ENCODE measurements at regions not wholly inside any gene's neighbourhood (a gene's known extent, or its start where the extent isn't known, plus 50 kb on each side); places are given as distances from the start of the nearest gene placed in this dataset.
"Not testable (repeated sequence)": the region's sequence is repeated elsewhere in the genome, so short reads cannot be mapped to it uniquely, and the experiment has no call there.

DNA sequence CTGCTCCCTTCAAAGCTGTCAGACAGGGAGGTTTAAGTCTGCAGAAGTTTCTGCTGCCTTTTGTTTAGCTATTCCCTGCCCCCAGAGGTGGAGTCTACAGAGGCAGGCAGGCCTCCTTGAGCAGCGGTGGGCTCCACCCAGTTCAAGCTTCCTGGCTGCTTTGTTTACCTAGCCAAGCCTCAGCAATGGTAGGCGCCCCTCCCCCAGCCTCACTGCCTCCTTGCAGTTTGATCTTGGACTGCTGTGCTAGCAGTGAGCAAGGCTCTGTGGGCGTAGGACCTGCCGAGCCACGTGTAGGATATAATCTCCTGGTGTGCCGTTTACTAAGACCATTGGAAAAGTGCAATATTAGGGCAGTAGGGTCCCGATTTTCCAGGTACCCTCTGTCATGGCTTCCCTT, 707.1 kb upstream of the POM121L12 start:
- not testable (repeated sequence) for H3K4me3 ChIP-seq (ENCODE audit: low read length)
- DNase-seq (ENCODE audit: low read depth, low spot score) = peak; percentile 9

DNA sequence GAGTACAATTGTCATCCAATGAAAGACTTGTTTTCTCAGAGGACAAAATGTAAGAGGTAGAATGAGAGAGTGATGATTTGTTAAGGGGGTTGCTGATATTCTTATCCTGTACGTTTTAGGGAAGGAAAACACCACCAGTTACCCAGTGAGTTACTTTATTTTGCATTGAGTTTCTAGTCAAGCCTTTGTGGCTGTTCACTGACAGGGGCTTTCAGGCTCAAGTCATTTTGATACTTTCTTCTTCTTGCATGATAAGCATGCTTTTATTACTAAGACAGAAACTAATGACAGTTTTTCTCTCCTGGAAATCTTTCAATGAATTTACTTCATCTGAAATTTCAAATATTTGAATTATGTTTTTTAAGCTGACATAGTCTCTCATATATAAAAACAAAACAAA, 710.2 kb upstream of the POM121L12 start:
- DNase-seq (ENCODE audit: low read depth, low spot score) = no peak
- H3K4me3 ChIP-seq (ENCODE audit: low read length) = no peak overlapping the region

DNA sequence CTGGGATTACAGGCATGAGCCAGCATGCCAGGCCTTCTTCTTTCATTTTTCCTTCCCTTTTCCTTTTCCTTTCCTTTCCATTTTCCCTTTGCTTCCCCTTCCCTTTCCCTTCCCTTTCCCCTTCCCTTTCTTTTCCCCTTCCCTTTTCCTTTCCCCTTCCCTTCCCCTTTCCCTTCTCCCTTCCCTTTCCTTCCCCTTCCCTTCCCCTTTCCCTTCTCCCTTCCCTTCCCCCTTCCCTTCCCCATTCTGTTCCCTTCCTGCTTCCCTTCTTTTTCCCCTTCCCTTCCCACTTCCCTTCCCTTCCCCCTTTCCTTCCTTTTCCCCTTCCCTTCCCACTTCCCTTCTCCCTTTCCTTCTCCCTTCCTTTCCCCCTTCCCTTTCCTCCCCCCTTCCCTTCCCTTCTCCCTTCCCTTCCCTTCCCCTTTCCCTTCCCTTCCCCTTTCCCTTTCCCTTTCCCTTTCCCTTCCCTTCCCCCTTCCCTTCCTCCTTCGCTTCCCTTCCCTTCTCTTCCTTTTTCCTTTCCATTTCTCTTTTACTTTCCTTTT, 712.2 kb upstream of the POM121L12 start:
- no peak overlapping the region for H3K4me3 ChIP-seq (ENCODE audit: low read length)
- no peak for DNase-seq (ENCODE audit: low read depth, low spot score)

DNA sequence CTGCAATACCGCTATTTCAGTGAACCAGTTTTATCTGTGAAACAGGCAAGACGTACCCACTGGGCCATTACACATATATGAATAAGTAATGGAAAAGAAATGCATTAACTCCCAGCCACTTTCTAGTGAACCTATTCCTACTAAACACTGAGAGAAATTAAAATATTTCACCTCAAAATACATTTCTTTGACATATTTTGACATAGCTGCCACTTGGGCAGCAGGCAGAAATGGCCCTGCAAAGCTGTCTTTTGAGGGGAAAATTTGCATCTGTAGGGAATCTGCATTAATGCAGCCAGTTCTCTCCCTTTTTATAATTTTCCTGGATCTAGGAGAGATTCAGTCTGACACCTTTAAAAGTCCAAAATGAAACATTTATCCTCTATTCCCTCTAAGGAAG, 714.8 kb upstream of the POM121L12 start:
- DNase-seq (ENCODE audit: low read depth, low spot score) = no peak
- H3K4me3 ChIP-seq (ENCODE audit: low read length) = no peak overlapping the region

DNA sequence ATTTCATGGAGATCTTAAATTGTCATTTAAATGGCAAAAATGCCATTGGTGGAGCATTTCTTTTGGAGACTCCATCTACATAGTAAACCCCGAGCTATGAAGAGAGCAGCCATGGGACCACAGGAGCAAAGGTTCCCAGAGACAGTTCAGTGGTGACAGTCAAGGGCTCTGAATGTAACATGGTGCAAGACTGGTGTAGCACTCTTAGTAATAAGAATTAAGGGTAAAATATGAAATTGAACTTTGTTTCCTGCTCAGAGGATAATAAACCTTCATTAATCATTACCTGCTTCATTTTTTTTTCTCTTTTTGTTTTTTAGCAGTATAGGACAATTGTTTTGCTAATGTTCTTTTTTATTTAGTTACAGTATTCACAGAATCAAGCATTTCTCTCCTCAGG, 717.5 kb upstream of the POM121L12 start:
- no peak overlapping the region for H3K4me3 ChIP-seq (ENCODE audit: low read length)
- DNase-seq (ENCODE audit: low read depth, low spot score) = no peak

DNA sequence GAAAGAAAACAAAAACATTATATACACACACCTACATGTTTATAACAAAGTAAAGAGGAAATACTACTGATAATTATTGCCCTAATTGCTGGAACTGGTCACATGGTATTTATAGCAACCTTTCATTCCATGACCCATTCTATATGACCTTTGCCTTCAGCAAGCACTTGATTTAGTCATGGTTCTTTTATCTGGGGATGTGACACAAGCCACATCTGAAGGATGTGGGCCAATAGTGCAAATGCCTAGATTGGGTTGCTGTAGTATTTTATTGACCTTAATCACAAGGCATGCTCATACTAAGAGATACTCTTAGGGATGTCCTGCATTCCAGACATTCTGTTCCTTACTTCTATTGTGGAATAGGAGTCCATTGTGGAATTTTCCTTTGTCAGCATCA, 723.5 kb upstream of the POM121L12 start:
- no peak overlapping the region for H3K4me3 ChIP-seq (ENCODE audit: low read length)
- DNase-seq (ENCODE audit: low read depth, low spot score) = no peak

DNA sequence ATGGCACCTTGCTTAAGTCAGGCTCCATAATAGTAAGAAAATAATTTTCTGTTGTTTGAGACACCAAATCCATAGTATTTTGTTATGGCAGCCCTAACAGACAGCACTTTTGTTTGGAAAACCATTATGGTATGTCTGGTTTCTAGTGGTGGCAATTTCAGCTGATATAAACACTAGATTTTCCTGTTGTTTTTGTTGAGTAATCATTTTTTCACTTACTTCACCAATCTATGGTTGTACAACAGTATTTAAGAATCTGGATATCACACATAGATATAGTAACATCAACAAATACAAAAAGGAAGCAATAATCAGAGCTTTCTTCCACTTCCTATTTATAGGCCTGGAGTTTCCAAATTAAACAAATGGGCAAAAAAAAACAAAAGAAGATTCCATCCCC, 725.8 kb upstream of the POM121L12 start:
- DNase-seq (ENCODE audit: low read depth, low spot score) = no peak
- H3K4me3 ChIP-seq (ENCODE audit: low read length) = no peak overlapping the region

DNA sequence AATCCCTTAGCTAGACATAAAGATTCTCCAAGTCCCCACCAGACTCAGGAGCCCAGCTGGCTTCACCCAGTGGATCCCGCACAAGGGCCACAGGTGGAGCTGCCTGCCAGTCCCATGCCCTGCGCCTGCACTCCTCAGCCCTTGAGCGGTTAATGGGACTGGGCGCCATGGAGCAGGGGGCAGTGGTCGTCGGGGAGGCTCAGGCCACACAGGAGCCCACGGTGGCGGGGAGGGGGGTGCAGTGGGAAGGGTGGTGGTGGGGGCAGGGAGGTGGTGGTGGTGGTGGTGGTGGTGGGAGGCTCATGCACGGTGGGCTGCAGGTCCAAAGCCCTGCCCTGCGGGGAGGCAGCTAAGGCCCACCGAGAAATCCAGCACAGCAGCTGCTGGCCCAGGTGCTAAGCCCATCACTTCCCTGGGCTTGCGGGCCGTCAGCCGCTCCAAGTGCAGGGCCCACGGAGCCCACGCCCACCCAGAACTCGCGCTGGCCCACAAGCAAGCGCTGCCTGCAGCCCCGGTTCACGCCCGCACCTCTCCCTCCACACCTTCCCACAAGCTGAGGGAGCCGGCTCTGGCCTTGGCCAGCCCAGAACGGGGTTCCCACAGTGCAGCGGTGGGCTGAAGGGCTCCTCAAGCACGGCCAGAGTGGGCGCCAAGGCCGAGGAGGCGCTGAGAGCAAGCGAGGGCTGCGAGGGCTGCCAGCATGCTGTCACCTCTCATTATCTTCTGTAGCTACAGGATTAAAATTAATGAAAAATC, 732.5 kb upstream of the POM121L12 start:
- no peak overlapping the region for H3K4me3 ChIP-seq (ENCODE audit: low read length)
- DNase-seq (ENCODE audit: low read depth, low spot score) = no peak

DNA sequence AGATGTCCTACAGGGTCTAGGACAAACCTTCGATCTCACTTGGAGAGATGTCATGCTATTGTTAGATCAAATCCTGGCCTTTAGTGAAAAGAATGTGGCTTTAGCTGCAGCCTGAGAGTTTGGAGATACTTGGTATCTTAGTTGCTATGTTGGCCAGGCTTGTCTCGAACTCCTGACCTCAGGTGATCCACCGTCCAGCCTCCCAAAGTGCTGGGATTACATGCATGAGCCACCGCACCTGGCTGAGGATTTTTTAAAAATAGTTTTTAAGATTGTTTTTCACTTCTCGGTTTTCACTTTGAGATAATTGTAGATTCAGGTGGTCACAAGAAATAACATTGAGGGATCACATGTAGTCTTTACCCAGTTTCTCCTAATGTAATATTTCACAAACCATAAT, 738.3 kb upstream of the POM121L12 start:
- H3K4me3 ChIP-seq (ENCODE audit: low read length) = no peak overlapping the region
- DNase-seq (ENCODE audit: low read depth, low spot score) = no peak

DNA sequence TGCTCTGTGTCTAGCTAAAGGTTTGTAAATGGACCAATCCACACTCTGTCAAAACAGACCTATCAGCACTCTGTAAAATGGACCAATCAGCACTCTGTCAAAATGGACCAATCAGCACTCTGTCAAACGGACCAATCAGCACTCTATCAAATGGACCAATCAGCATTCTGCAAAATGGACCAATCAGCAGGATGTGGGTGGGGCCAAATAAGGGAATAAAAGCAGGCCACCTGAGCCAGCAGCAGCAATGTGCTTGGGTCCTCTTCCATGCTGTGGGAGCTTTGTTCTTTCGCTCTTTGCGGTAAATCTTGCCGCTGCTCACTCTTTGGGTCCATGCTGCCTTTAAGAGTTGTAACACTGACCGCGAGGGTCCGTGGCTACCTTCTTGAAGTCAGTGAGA, 740.5 kb upstream of the POM121L12 start:
- no peak for DNase-seq (ENCODE audit: low read depth, low spot score)
- no peak overlapping the region for H3K4me3 ChIP-seq (ENCODE audit: low read length)

DNA sequence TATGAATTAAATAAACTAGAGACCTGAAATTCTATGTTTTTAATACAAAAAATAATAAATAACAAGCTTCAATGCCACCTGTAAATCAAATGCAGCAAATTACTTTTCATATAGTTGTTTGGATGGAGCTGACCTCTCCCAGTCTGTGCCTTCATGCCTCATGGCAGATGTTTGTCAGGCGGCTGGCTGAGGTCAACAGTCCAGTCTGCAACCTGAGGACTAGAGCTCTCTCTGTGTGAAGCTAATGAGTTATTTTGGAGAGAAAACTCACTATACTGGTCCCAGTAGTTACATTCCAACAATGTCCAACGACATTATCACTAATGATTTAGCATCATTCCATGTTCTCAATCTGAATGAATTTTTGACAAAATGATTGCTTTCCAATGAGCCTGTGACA, 746.2 kb upstream of the POM121L12 start:
- no peak overlapping the region for H3K4me3 ChIP-seq (ENCODE audit: low read length)
- no peak for DNase-seq (ENCODE audit: low read depth, low spot score)

DNA sequence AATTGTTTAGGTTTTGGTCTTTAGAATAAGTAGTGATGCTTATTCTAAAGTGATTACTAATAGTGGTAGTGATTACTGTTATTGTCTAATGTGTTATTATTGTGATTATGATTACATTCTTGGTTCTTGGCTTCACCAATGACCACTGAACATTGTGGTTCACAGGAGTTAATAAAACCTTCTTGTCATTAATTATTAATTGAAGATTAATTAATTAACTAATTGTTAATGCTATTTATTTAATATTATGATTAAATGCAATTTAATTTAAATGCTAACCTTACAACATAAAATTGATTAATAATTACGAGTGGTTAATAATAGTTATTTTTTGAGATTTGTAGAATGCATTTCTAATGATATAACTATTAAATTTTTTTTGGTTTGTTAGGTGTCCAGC, 747.7 kb upstream of the POM121L12 start:
- DNase-seq (ENCODE audit: low read depth, low spot score) = no peak
- H3K4me3 ChIP-seq (ENCODE audit: low read length) = no peak overlapping the region

DNA sequence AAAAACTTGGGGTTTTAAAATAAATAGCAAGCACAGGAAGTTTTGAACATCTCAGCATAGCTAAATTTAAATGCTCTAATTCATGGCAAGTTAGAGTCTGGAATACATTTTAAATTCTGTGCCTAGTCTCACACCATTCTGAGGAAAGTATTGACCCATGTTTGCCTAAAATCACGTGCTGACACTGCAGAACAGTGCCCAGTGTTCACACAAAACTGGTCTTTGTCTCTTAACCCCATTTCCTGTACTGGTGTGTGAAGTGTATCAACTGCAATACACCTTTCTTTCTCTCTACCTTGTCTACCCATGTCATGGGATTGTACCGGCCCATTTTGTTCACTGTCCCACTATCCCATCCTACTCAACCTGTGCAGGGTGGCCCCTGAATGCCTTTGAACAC, 749.7 kb upstream of the POM121L12 start:
- H3K4me3 ChIP-seq (ENCODE audit: low read length) = no peak overlapping the region
- DNase-seq (ENCODE audit: low read depth, low spot score) = no peak

DNA sequence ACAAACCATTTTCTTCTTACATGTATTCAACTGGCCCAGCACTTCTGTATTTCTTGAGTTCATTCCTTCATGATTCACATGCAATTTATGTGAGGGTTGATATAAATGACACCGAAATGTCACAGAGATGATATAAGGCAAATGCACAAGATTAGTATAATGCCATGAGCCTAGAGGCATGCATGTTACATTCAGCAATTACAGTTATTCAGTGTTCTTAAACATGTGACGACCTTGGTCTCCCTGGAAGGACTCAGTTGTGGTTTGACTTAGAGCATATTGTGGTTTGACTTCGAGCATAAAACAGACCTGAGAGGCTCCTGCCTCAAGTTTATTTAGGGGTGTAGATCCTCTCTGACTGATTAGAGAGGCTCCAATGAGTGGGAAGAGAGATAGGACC, 752.1 kb upstream of the POM121L12 start:
- H3K4me3 ChIP-seq (ENCODE audit: low read length) = no peak overlapping the region
- peak; percentile 68 for DNase-seq (ENCODE audit: low read depth, low spot score)

DNA sequence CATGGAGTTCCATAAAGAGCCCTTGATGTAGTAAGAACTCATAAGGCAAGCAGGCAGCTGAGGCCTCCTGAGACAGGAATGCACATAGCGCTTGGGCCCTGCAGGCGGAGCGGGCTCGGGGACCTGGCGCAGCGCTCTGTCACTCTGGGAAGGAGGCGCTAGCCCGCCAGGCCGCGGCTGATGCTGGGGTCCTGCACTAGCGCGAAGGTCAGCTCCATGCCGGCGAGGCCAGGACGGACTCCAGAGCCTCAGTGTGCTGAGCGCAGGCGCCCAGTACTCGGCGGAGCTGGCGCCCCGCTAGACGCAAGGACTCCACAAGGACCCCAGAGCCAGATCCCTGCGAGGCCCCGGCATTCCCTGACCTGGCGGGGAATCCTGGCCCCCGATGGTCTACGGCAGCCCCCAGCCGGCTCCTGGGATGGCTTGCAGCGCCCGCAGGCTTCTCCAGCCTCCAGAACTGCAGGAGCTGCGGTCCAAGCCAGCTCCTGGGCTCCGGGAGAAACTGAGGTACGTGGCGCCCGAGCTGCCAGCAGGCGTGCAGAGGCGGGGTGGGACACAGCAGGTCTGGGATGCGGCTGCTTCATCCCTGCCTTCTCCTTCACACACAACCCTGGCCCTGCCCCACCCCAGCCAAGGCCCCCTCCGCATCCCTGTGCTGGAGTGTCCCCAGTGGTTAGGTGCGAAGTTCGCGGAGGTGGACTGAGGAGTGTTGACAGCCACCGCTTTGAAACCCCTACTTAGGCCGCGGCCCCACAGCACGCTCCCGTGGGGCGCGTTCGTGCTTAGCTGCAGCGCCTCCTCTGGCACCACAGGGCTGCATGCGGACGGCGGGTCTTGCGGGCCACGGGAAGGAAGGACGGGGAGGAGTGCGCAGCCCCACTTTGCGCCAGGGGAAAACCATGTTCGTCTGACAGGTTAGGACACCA, 761.5 kb upstream of the POM121L12 start:
- DNase-seq (ENCODE audit: low read depth, low spot score) = no peak
- no peak overlapping the region for H3K4me3 ChIP-seq (ENCODE audit: low read length)

DNA sequence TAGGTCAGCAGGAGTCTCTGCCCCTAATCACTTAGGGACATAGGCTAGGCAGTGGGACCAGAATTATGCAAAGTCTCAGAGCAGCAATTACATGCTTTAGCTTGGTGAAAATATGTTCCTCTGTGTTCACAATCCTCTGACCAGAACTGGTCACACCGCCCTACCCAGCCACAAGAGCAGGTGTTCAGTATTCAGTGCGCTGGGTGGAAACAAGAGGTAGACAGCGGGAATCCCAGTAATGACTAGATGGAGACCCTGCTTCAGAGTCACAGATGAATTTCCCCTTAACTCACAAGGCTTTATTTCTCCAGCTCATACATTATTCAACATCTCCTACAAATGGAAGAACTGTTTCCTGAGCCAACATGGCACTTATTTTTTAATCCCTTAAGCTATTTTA, 763.7 kb upstream of the POM121L12 start:
- no peak for DNase-seq (ENCODE audit: low read depth, low spot score)

DNA sequence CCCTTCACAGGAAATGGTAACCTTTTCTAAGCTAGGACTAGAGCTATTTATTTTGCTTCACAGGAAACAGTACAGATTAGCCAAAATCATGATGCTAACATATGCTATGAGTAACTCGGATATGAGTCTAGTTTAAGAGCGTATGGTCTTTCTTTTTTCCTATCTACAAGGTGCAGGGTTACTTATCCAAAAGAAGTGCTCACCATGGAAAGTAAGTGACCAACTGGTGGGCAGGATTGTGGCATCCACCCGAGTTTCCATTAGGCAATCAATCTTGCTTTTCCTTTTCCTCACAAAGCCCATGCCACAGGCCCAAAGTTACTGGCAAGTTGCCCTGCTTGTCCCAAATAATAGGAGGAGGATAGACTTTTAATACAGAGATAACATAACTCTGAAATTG, 765.1 kb upstream of the POM121L12 start:
- no peak overlapping the region for H3K4me3 ChIP-seq (ENCODE audit: low read length)
- no peak for DNase-seq (ENCODE audit: low read depth, low spot score)

More for the DNA sequence above, 763.7 kb upstream of the POM121L12 start:
- H3K4me3 ChIP-seq (ENCODE audit: low read length) = no peak overlapping the region

DNA sequence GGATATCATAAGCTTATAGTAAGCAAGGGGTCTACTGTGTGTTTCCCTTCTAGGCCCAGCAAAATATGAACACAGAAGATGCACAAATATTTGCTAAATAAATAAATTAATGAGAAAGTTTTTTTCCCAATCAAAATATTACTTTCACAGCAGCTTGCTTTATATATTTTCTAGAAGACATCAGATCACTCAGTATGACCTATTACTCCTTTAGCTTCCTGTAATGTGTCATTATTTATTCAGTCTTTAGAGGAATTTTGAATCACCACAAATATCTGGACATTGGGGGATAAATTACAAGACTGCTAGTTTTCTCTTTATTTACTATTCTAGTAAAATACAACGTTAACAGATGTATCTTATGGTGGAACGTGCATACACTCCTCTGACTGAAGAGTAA, 765.8 kb upstream of the POM121L12 start:
- DNase-seq (ENCODE audit: low read depth, low spot score) = no peak
- no peak overlapping the region for H3K4me3 ChIP-seq (ENCODE audit: low read length)

DNA sequence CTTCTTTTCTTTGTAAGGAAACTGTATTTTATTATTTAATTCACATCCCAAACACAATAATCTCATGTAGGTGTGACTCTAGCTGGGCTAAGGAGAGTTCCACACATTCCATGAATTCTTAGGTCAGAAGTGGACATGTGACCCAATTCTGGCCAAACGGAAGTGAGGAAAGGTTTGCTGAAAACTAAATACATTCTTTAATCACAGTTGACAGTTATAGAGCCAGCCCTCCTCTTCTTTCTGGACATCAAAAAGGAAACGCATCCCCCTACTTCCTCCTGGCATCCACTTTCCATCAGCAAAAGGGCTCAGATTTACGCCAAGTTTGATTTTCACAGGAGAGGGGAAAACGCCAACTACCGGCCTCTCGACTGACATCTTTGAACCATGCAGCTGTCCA, 774.4 kb upstream of the POM121L12 start:
- no peak for DNase-seq (ENCODE audit: low read depth, low spot score)

DNA sequence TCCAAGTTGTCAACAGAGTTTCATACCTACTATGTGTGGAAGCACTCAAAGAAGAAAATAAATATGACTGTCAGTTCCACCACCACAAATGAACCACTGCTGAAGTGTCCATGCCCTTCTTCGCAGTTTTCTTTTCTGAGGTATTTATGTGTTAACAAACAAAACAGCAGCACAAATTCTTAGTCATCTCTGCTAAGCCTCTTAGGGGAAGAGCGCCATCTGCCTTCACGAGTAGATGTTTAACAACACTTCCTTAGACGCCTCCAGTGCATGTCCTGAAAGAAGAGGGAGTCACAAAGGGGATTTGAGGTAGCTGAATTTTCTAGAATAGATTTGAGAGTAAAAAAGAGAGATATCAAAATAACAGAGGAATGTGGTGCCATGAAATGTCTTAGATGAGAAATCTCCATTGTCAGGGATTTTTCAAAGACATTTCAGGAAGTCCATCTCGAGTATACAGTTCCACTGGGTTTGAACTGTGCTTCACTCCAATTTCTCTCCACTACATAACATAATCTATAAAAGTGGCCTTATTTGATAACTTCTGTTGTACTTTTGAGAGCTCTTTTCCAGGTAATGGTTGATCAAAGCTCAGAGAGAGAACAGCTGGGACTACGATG, 775.3 kb upstream of the POM121L12 start:
- no peak overlapping the region for H3K4me3 ChIP-seq (ENCODE audit: low read length)
- peak; percentile 19 for DNase-seq (ENCODE audit: low read depth, low spot score)

More for the DNA sequence above, 774.4 kb upstream of the POM121L12 start:
- no peak overlapping the region for H3K4me3 ChIP-seq (ENCODE audit: low read length)
